ENCODE measurements at regions not wholly inside any gene's neighbourhood (a gene's known extent, or its start where the extent isn't known, plus 50 kb on each side); places are given as distances from the start of the nearest gene placed in this dataset.

DNA sequence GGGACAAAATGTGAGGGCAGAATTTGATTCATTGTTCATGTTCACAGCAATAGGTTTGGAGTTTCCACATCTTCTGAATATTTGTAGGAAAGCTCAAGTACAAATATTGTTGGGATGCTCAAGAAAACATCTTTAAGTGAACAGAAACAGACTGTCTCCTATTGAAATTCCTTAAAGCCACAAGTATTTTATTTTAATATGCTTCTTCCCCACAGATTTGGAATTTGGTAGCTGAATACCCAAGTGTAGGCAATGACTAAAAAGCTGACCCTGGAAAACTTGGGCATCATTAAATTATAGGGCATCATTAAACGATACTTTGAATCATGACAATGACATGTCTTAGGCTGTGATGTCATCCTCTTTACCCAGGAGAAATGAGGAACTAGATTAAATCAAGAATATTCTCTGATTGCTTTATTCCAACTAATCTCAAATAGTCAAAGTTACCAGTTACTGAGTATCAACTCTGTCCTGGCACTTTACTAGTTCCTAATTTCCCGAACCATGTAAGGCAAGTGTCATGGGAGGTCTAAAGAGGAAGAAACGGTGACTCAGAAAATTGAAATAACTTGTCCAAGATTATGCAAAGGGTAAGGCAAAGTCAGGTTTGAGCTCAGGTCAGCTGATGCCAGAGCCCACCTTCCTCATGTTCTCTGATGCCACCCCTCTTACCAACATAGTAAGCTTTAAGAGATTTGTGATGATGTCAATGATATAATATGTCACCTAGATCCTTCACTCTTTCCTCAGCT, 223.1 kb upstream of the LEF1 start:
- H3K9me3 ChIP-seq (ENCODE audit: control insufficient read depth, low read length): no peaks in the 10 kb centered on the region
- 100% methylated on average over 2 of the region's 3 CpGs; no CpG with 5 or more reads in 1 of the 2 experiments for WGBS, 2 experiments (ENCODE audit: insufficient coverage in 2 of 2)
- H3K27ac ChIP-seq (ENCODE audit: low read depth, low read length, severe bottlenecking): no peak overlapping the region
- H3K4me1 ChIP-seq (ENCODE audit: control insufficient read depth, insufficient read depth, low read length, poor library complexity, severe bottlenecking): peaks cover 4% of the 10 kb centered on the region
- no peaks in the 10 kb centered on the region for H3K36me3 ChIP-seq (ENCODE audit: control insufficient read depth, insufficient read depth, low read length)
- no peak overlapping the region for H3K4me3 ChIP-seq (ENCODE audit: extremely low read depth, insufficient read depth, low read length, poor library complexity, severe bottlenecking)

DNA sequence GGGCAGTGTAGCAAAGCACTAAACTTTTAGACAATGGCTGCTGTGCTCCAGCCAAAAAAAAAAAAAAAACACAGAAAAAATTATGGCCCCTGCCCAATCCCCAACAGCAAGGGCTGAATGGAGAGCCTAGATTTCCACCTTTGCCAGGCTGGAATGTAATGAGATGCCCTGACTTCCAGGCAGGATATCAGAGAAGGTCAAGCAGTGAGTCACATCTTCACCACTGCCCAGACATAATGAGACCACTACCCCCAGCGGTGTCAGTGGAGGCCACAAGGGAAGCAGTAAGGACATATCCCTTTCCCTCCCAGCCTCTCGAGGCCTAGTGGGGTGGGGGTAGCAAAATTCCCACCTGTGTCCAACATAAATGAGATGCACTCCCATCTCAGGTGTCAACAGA, 216.3 kb upstream of the LEF1 start:
- no CpG with 5 or more reads among the region's 2 CpGs for WGBS, 2 experiments (ENCODE audit: insufficient coverage in 2 of 2)
- H3K36me3 ChIP-seq (ENCODE audit: control insufficient read depth, insufficient read depth, low read length): no peaks in the 10 kb centered on the region
- H3K9me3 ChIP-seq (ENCODE audit: control insufficient read depth, low read length): no peaks in the 10 kb centered on the region

DNA sequence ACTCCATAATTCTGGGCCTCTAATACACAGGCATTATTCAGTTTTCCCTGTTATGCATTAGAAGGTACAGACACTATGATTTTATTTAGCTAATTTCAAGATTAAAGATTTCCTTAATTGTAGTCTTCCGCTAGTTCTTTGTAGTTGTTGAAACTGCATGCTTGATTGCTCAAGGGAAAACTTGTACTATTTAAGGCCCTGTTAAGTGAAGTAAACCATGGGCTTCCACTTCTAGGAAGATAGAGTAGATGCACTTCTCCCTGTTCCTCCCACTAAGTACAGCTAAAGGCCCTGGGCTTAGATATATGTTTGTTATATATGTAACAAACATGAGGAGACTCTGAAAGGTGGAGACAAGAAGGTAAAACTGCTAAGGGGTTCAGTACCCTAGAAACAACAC, 215.8 kb upstream of the LEF1 start:
- no CpG with 5 or more reads among the region's 1 CpG for WGBS, 2 experiments (ENCODE audit: insufficient coverage in 2 of 2)
- Histone ChIP-seq H3K9me3 (ENCODE audit: control insufficient read depth, low read length) (no peaks in the 10 kb centered on the region), H3K4me1 (ENCODE audit: control insufficient read depth, insufficient read depth, low read length, poor library complexity, severe bottlenecking) (peaks cover 10% of the 10 kb centered on the region), H3K4me3 (ENCODE audit: extremely low read depth, insufficient read depth, low read length, poor library complexity, severe bottlenecking) (no peak overlapping the region), H3K27ac (ENCODE audit: low read depth, low read length, severe bottlenecking) (no peak overlapping the region), H3K36me3 (ENCODE audit: control insufficient read depth, insufficient read depth, low read length) (no peaks in the 10 kb centered on the region)

More for the DNA sequence above, 216.3 kb upstream of the LEF1 start:
- Histone ChIP-seq H3K4me3 (ENCODE audit: extremely low read depth, insufficient read depth, low read length, poor library complexity, severe bottlenecking) (no peak overlapping the region), H3K27ac (ENCODE audit: low read depth, low read length, severe bottlenecking) (no peak overlapping the region), H3K4me1 (ENCODE audit: control insufficient read depth, insufficient read depth, low read length, poor library complexity, severe bottlenecking) (peaks cover 10% of the 10 kb centered on the region)

DNA sequence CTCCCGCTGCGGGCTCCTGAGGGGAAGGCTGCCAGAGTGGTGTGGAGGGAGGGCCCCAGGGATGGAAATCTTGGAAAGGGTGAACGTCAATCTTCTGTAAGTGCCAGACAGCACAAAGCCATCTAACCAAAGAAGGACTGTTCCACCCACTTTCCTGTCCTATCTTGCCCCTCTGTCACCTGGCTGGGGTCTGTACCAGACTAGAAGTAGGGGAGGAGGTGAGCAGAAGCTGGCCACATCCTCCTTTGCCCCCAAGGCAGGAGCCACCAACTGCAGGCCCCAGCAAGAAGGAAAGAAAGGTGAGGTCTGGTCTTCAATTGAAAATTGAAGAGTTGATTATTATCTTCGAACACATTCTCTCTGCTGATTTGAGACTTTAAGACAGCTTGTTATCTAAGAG, 214.4 kb upstream of the LEF1 start:
- H3K36me3 ChIP-seq (ENCODE audit: control insufficient read depth, insufficient read depth, low read length): no peaks in the 10 kb centered on the region
- peaks cover 10% of the 10 kb centered on the region for H3K4me1 ChIP-seq (ENCODE audit: control insufficient read depth, insufficient read depth, low read length, poor library complexity, severe bottlenecking)
- no peaks in the 10 kb centered on the region for H3K9me3 ChIP-seq (ENCODE audit: control insufficient read depth, low read length)
- WGBS, 2 experiments (ENCODE audit: insufficient coverage in 2 of 2): 94 to 100% methylated on average over 3 of the region's 4 CpGs
- no peak overlapping the region for H3K27ac ChIP-seq (ENCODE audit: low read depth, low read length, severe bottlenecking)
- H3K4me3 ChIP-seq (ENCODE audit: extremely low read depth, insufficient read depth, low read length, poor library complexity, severe bottlenecking): no peak overlapping the region

DNA sequence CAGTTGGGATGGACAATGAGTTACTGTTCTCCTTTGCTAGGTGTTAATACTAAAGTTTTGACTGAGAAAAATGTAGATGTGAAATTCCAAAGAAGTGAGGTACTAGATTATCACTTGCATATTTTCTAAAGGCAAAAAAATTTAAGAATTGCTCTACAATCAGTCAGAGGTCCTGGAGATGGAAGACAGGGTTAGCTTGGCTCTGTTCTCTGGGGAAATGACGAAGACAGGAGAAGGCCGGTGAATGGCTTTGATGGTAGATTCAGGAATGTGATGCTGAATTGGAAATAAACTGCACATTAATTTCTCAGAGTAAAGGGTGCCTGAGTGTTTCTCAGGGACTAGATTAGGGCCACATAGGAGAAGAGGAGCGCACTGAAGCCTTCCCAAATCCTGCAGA, 214.0 kb upstream of the LEF1 start:
- Histone ChIP-seq H3K36me3 (ENCODE audit: control insufficient read depth, insufficient read depth, low read length) (no peaks in the 10 kb centered on the region), H3K4me3 (ENCODE audit: extremely low read depth, insufficient read depth, low read length, poor library complexity, severe bottlenecking) (no peak overlapping the region), H3K27ac (ENCODE audit: low read depth, low read length, severe bottlenecking) (no peak overlapping the region), H3K4me1 (ENCODE audit: control insufficient read depth, insufficient read depth, low read length, poor library complexity, severe bottlenecking) (peaks cover 10% of the 10 kb centered on the region), H3K9me3 (ENCODE audit: control insufficient read depth, low read length) (no peaks in the 10 kb centered on the region)
- 100% methylated on average over 3 of the region's 3 CpGs; no CpG with 5 or more reads in 1 of the 2 experiments for WGBS, 2 experiments (ENCODE audit: insufficient coverage in 2 of 2)

DNA sequence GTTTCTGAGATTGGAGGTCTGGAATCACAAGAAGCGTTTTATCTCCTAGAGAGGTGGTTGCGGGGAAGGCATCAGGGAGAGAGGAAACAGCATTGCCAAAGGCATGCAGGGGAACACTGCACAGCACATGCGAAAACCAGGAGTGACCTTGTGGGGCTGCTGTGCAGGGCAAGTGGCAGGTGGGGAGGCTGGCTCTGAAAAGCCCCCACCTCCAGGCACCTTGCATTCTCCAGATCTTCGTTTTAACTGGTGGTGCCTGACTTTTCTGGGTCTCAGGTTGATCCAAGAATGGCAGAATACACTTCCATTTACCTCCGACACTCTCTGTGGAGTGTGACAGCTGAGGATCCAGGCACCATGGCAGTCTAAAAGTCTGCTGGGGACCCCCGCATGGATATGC, 209.4 kb upstream of the LEF1 start:
- H3K36me3 ChIP-seq (ENCODE audit: control insufficient read depth, insufficient read depth, low read length): no peaks in the 10 kb centered on the region
- H3K9me3 ChIP-seq (ENCODE audit: control insufficient read depth, low read length): no peaks in the 10 kb centered on the region
- H3K4me3 ChIP-seq (ENCODE audit: extremely low read depth, insufficient read depth, low read length, poor library complexity, severe bottlenecking): no peak overlapping the region
- no peak overlapping the region for H3K27ac ChIP-seq (ENCODE audit: low read depth, low read length, severe bottlenecking)
- WGBS, 2 experiments (ENCODE audit: insufficient coverage in 2 of 2): 86 to 94% methylated on average over 6 of the region's 6 CpGs
- H3K4me1 ChIP-seq (ENCODE audit: control insufficient read depth, insufficient read depth, low read length, poor library complexity, severe bottlenecking): no peaks in the 10 kb centered on the region

DNA sequence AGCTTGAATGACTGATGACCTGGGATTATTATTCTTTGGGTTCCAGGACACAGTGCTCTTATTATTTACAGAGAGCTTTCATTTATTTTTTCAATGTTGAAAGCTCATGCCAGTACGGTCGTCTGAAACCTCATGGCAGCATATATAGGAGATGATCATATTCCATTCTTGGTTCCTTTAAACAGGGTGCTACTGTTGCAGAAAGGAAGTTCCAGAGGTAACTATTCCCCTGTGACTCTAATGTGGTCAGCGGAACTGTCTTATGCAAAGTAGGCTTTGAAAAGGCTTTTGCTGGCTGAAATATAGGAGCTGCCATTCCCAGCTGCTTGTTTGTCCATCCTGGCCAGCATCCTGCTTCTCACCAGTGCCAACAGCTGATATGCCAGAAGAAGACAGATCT, 208.3 kb upstream of the LEF1 start:
- WGBS, 2 experiments (ENCODE audit: insufficient coverage in 2 of 2): 90 to 93% methylated on average over 1 to 3 of the region's 3 CpGs
- Histone ChIP-seq H3K4me3 (ENCODE audit: extremely low read depth, insufficient read depth, low read length, poor library complexity, severe bottlenecking) (no peak overlapping the region), H3K9me3 (ENCODE audit: control insufficient read depth, low read length) (no peaks in the 10 kb centered on the region)

DNA sequence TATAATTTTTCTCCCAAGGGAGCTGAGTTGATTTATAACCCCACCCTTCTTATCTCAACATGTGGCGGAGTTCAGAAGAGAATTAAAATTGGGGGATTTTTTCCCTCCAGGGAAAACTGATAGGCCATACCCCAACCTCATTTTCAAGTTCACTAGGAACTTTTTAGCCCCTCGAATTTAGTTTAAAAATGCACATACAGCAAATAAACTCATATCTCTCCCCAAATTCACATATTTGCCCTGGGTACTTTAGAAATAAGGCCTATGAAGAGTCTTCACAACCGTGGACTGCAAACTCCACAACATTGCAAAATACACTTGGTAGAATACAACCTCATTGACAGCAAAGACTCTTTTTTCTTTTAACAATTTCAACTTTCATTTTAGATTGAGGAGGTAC, 206.7 kb upstream of the LEF1 start:
- H3K36me3 ChIP-seq (ENCODE audit: control insufficient read depth, insufficient read depth, low read length): no peaks in the 10 kb centered on the region
- 60 to 80% methylated on average over 1 of the region's 3 CpGs for WGBS, 2 experiments (ENCODE audit: insufficient coverage in 2 of 2)
- H3K27ac ChIP-seq (ENCODE audit: low read depth, low read length, severe bottlenecking): no peak overlapping the region
- no peak overlapping the region for H3K4me3 ChIP-seq (ENCODE audit: extremely low read depth, insufficient read depth, low read length, poor library complexity, severe bottlenecking)
- H3K4me1 ChIP-seq (ENCODE audit: control insufficient read depth, insufficient read depth, low read length, poor library complexity, severe bottlenecking): no peaks in the 10 kb centered on the region
- H3K9me3 ChIP-seq (ENCODE audit: control insufficient read depth, low read length): no peaks in the 10 kb centered on the region

More for the DNA sequence above, 208.3 kb upstream of the LEF1 start:
- H3K27ac ChIP-seq (ENCODE audit: low read depth, low read length, severe bottlenecking): no peak overlapping the region
- H3K36me3 ChIP-seq (ENCODE audit: control insufficient read depth, insufficient read depth, low read length): no peaks in the 10 kb centered on the region
- no peaks in the 10 kb centered on the region for H3K4me1 ChIP-seq (ENCODE audit: control insufficient read depth, insufficient read depth, low read length, poor library complexity, severe bottlenecking)

DNA sequence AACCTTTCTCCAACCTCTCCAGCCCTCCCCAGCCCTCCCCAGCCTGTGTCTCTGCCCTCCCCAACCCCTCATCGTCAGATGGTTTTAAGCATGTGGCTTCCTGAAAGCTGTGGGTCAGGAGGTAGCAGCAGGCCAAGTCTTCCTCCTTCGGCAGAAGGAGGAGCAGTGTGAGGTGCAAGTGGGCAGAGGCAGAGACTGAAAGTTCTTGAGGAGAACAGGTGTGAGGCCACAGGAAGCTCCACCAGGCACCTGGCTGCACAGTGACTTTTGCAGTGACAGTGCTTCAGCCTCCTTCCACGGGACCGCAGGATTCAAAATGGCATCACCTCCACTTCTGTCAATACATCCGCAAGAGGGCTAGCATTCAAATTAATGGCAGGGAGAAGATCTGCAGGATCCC, 203.9 kb upstream of the LEF1 start:
- Histone ChIP-seq H3K9me3 (ENCODE audit: control insufficient read depth, low read length) (no peaks in the 10 kb centered on the region), H3K27ac (ENCODE audit: low read depth, low read length, severe bottlenecking) (no peak overlapping the region), H3K4me3 (ENCODE audit: extremely low read depth, insufficient read depth, low read length, poor library complexity, severe bottlenecking) (no peak overlapping the region), H3K4me1 (ENCODE audit: control insufficient read depth, insufficient read depth, low read length, poor library complexity, severe bottlenecking) (no peaks in the 10 kb centered on the region), H3K36me3 (ENCODE audit: control insufficient read depth, insufficient read depth, low read length) (no peaks in the 10 kb centered on the region)
- WGBS, 2 experiments (ENCODE audit: insufficient coverage in 2 of 2): 88 to 100% methylated on average over 4 of the region's 5 CpGs

DNA sequence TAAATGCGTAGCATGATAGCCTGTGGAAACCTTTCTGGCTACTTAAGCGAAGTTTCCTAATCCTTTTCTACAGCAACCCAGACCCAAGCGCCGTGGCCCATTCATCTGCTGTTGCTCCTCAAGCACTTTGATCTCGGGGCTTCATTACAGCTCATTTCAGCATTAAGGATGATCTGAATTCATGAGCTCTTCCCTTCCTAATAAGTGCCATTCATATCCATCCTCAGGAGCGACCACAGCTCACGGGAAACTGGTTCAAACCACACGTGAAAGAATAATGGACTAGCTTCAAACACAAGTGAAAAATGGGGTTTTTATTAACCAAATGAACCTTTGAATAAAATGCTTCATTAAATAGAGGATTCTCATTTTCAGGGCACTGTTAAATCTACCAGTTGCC, 202.6 kb upstream of the LEF1 start:
- Histone ChIP-seq H3K4me3 (ENCODE audit: extremely low read depth, insufficient read depth, low read length, poor library complexity, severe bottlenecking) (no peak overlapping the region), H3K36me3 (ENCODE audit: control insufficient read depth, insufficient read depth, low read length) (no peaks in the 10 kb centered on the region), H3K9me3 (ENCODE audit: control insufficient read depth, low read length) (no peaks in the 10 kb centered on the region), H3K4me1 (ENCODE audit: control insufficient read depth, insufficient read depth, low read length, poor library complexity, severe bottlenecking) (no peaks in the 10 kb centered on the region), H3K27ac (ENCODE audit: low read depth, low read length, severe bottlenecking) (no peak overlapping the region)
- WGBS, 2 experiments (ENCODE audit: insufficient coverage in 2 of 2): 85 to 93% methylated on average over 3 to 5 of the region's 8 CpGs

DNA sequence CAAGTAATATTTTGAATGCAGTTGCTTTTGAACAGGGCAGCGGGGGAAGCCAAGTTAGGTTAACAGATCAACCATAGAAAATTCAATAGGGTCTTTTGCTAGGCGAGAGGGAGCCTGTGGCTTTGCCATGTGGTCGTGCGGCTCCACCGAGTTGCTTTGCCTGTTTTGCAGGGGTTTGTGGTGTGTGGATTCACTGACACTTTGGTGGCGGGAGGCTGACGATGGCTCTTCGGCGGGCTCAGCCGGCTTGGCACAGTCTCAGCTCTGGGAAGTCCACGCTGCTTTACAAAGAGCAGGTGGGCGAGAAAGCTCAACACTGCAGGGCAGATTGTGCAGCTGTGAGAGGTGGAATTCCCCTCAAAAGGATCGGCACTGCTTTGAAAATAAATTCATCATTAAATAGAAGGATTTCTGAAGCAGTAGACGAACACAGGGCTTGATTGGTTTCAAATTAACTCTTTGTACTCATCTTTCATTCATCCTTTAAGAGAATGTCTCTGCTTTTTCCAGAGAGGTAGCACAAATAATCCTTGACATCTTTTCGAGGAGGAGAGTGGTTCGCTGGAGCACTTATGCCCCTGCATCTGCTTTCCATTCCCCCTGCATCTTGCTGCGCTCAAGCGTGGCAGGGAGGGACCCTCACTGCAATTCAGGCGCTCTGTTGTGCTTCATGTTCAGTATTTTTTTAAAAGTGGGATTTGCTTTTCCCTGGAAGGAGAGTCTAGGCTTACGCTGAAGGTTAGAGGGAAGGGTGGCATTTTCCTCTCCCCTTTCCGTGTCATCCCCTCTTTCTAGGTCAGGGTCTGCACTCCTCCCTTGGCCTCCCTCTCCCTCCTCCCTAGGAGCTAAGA, 201.8 kb upstream of the LEF1 start:
- Histone ChIP-seq H3K36me3 (ENCODE audit: control insufficient read depth, insufficient read depth, low read length) (no peaks in the 10 kb centered on the region), H3K4me1 (ENCODE audit: control insufficient read depth, insufficient read depth, low read length, poor library complexity, severe bottlenecking) (peaks cover 4% of the 10 kb centered on the region), H3K9me3 (ENCODE audit: control insufficient read depth, low read length) (no peaks in the 10 kb centered on the region), H3K27ac (ENCODE audit: low read depth, low read length, severe bottlenecking) (no peak overlapping the region), H3K4me3 (ENCODE audit: extremely low read depth, insufficient read depth, low read length, poor library complexity, severe bottlenecking) (no peak overlapping the region)
- WGBS, 2 experiments (ENCODE audit: insufficient coverage in 2 of 2): 89 to 91% methylated on average over 8 to 12 of the region's 21 CpGs

All from mesodermal cell (in vitro differentiated cells).